NB4 (cell line): ENCODE measurements at regions not wholly inside any gene's neighbourhood (a gene's known extent, or its start where the extent isn't known, plus 50 kb on each side); places are given as distances from the start of the nearest gene placed in this dataset.

Experiments
- CTCF ChIP-seq: IDR thresholded peaks from one replicate; pipeline ENCODE4 v1.5.1; 2012; ENCODE audit warnings: low read depth, low read length
- MAX ChIP-seq: IDR thresholded peaks from 2 replicates; pipeline ENCODE4 v1.6.1; 2011; ENCODE audit warnings: low read depth, low read length
- MYC ChIP-seq: IDR thresholded peaks from 2 replicates; pipeline ENCODE4 v1.6.1; 2011; ENCODE audit warnings: low read depth, low read length
- POLR2A ChIP-seq: IDR thresholded peaks from 2 replicates; pipeline ENCODE4 v1.6.1; 2011; ENCODE audit warnings: mild to moderate bottlenecking; ENCODE audit not compliant: insufficient read length; ENCODE audit errors: extremely low read depth

- TF ChIP-seq CTCF (no peak), POLR2A (no peak), MYC (no peak), MAX (no peak)
Measured at GRCh38 chr13:55967055-55967454, 1173.7 kb upstream of the PRR20A start.
